SH-SY5Y (cell line): ENCODE measurements at regions not wholly inside any gene's neighbourhood (a gene's known extent, or its start where the extent isn't known, plus 50 kb on each side); places are given as distances from the start of the nearest gene placed in this dataset.

Source experiments
- GATA2 ChIP-seq: IDR thresholded peaks from 2 replicates; pipeline ENCODE4 v1.6.1; 2011; ENCODE audit warnings: mild to moderate bottlenecking, low read depth, low read length
- GATA3 ChIP-seq: IDR thresholded peaks from 2 replicates; pipeline ENCODE4 v1.6.1; 2011; ENCODE audit warnings: low read depth, mild to moderate bottlenecking, low read length, moderate library complexity

- no peak for TF ChIP-seq GATA2
- no peak for TF ChIP-seq GATA3
These were observed 617.5 kb upstream of the SOX11 start for GRCh38 chr2:5074733-5075132.
